HCT116 (cell line): ENCODE measurements at regions not wholly inside any gene's neighbourhood (a gene's known extent, or its start where the extent isn't known, plus 50 kb on each side); places are given as distances from the start of the nearest gene placed in this dataset.
"Not testable (repeated sequence)": the region's sequence is repeated elsewhere in the genome, so short reads cannot be mapped to it uniquely, and the experiment has no call there.

Source experiments
- ATAC-seq: fragments of 200-7000 bp; cut with Tn5 transposase; 2 replicates; pipeline ENCODE4 v1.9.1; 2020; ENCODE audit warnings: mild to moderate bottlenecking, moderate library complexity
- BruUV-seq: library from RNA; stranded (reverse); fragments of 400-500 nt; replicated peaks from 2 replicates; lab custom pipeline; 2021; lab: Mats Ljungman, UMichigan
- CTCF ChIA-PET: fragments of 300-600 bp; sonication (Branson Sonifier 250); formaldehyde crosslinking; loops from one replicate; lab custom pipeline; 2021; ENCODE audit warnings: antibody characterized with exemption; lab: Charles Lee
- POLR2A ChIA-PET: fragments of 300-600, 350-600 bp; sonication (Branson Sonifier 250); formaldehyde crosslinking; loops from one replicate; lab custom pipeline; 2021; ENCODE audit warnings: antibody characterized with exemption; lab: Charles Lee
- RAD21 ChIA-PET, 2 experiments: fragments of 300-600 bp; sonication (Branson Sonifier 250); formaldehyde crosslinking; loops; one replicate each; lab custom pipeline; 2023; ENCODE audit warnings: low total read pairs in 2 of 2; ENCODE audit not compliant: uncharacterized antibody in 2 of 2, unreplicated experiment in 2 of 2, low non-redundant PET in 1 of 2; lab: Charles Lee
- DNase-seq: peaks from one replicate; pipeline ENCODE4 v3.0.0-alpha.2; 2010; ENCODE audit warnings: low read depth, low spot score
- H2AFZ ChIP-seq: fragments of 200-600 bp; shearing (Covaris generic), sonication (generic); 2 replicates; pipeline ENCODE4 v1.6.1; 2017; ENCODE audit warnings: low read depth, mixed run types, mixed read lengths, antibody characterized with exemption, low read length; ENCODE audit not compliant: poor library complexity, severe bottlenecking
- H3K27ac ChIP-seq: 2 replicates; pipeline ENCODE4 v1.5.1; 2012; ENCODE audit warnings: low read depth, low read length
- H3K27me3 ChIP-seq: fragments of 200-600 bp; sonication (generic); 2 replicates; pipeline ENCODE4 v1.6.1; 2016; ENCODE audit warnings: mixed run types, low read length, mixed read lengths; ENCODE audit not compliant: insufficient read depth
- H3K36me3 ChIP-seq, 2 experiments: fragments of 200-500 bp in 1 of 2; fragments of 200-600 bp in 1 of 2; sonication (Bioruptor generic) in 1 of 2; sonication (generic) in 1 of 2; 2 replicates each; pipeline versions ENCODE4 v1.5.1 to v1.6.1; 2014 to 2016; ENCODE audit warnings: low read length in 2 of 2, inconsistent platforms in 1 of 2, mixed read lengths in 1 of 2, mixed run types in 1 of 2; ENCODE audit not compliant: insufficient read depth in 2 of 2, control insufficient read depth in 1 of 2
- H3K4me1 ChIP-seq, 2 experiments: fragments of 200-600 bp in 1 of 2; sonication (generic) in 1 of 2; 2 replicates each; pipeline versions ENCODE4 v1.5.1 to v1.6.1; 2012 to 2017; ENCODE audit warnings: low read length in 2 of 2, inconsistent platforms in 1 of 2, mild to moderate bottlenecking in 1 of 2, mixed read lengths in 1 of 2, mixed run types in 1 of 2, moderate library complexity in 1 of 2; ENCODE audit not compliant: insufficient read depth in 2 of 2, control insufficient read depth in 1 of 2
- H3K4me2 ChIP-seq: fragments of 200-600 bp; sonication (generic); 2 replicates; pipeline ENCODE4 v1.6.1; 2017; ENCODE audit warnings: mixed run types, low read length, mixed read lengths
- H3K4me3 ChIP-seq, 2 experiments: fragments of 200-600 bp in 1 of 2; sonication (generic) in 1 of 2; replicated peaks in 1 of 2; 2 replicates each; pipeline ENCODE4 v1.5.1; 2011 to 2016; ENCODE audit warnings: low read length in 2 of 2, control low read depth in 1 of 2, low read depth in 1 of 2, mild to moderate bottlenecking in 1 of 2, mixed read lengths in 1 of 2, mixed run types in 1 of 2
- H3K79me2 ChIP-seq: fragments of 200-600 bp; sonication (generic); 2 replicates; pipeline ENCODE4 v1.6.1; 2017; ENCODE audit warnings: mild to moderate bottlenecking, mixed run types, low read length, moderate library complexity, mixed read lengths; ENCODE audit not compliant: insufficient read depth
- H3K9ac ChIP-seq: fragments of 200-600 bp; sonication (generic); 2 replicates; pipeline ENCODE4 v1.6.1; 2016; ENCODE audit warnings: low read length, mixed read lengths
- H3K9me2 ChIP-seq: fragments of 200-600 bp; sonication (generic), shearing (Covaris generic); 2 replicates; pipeline ENCODE4 v1.6.1; 2017; ENCODE audit warnings: mixed run types, mild to moderate bottlenecking, moderate library complexity; ENCODE audit not compliant: insufficient read depth
- H3K9me3 ChIP-seq, 2 experiments: fragments of 200-500 bp in 1 of 2; fragments of 200-600 bp in 1 of 2; sonication (Bioruptor generic) in 1 of 2; sonication (generic) in 1 of 2; 2 replicates each; pipeline ENCODE4 v1.6.1; 2014 to 2017; ENCODE audit warnings: low read length in 2 of 2, mixed read lengths in 2 of 2, inconsistent platforms in 1 of 2, low read depth in 1 of 2, mild to moderate bottlenecking in 1 of 2, mixed run types in 1 of 2, moderate library complexity in 1 of 2; ENCODE audit not compliant: control insufficient read depth in 1 of 2, insufficient read depth in 1 of 2
- H4K20me1 ChIP-seq: fragments of 200-600 bp; sonication (generic), shearing (Covaris generic); 2 replicates; pipeline ENCODE4 v1.6.1; 2017; ENCODE audit warnings: mixed run types, mild to moderate bottlenecking, moderate library complexity; ENCODE audit not compliant: insufficient read depth
- intact Hi-C: fragments of 100-400 bp; cut with micrococcal nuclease; formaldehyde crosslinking; loops from 2 replicates; pipeline ENCODE4 v1.10.0; 2022

DNA sequence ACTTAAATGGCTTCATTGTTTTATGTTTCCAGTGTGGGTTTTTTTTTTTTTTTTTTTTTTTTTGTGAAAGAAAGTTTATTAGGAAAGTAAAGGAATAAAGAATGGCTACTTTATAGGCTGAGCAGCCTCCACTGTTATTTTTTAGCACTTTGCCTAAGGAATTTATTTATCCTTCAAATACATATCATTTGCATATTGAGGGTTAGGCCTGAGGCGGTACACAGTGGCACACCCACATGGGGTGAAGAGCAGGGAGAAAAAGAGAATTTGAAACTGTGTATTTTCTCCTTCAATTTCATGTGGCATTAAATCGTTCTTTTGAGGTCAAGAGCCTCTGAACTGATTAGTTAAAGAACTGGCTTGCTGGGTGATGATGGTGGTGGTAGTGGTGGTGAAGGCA lies 1977.1 kb downstream of the KHDRBS2 start:
- H3K9me2 ChIP-seq, H4K20me1 ChIP-seq, BruUV-seq, POLR2A ChIA-PET, H3K36me3 ChIP-seq, CTCF ChIA-PET, H3K9me3 ChIP-seq, H3K9ac ChIP-seq, RAD21 ChIA-PET, H2AFZ ChIP-seq, H3K79me2 ChIP-seq, H3K4me1 ChIP-seq, H3K4me3 ChIP-seq, intact Hi-C loops, H3K27ac ChIP-seq, H3K27me3 ChIP-seq, H3K4me2 ChIP-seq, ATAC-seq, DNase-seq: not testable (repeated sequence)
